A673 (cell line): ENCODE measurements at regions not wholly inside any gene's neighbourhood (a gene's known extent, or its start where the extent isn't known, plus 50 kb on each side); places are given as distances from the start of the nearest gene placed in this dataset.

ENCODE experiments used
- CTCF ChIP-seq: fragments of 300-800, 200-600 bp; sonication (generic); conservative IDR thresholded peaks from 2 replicates; pipeline ENCODE4 v1.5.1; 2017; ENCODE audit warnings: low read depth, mild to moderate bottlenecking, antibody characterized with exemption, low read length, moderate library complexity, mixed read lengths
- EZH2 ChIP-seq: fragments of 200-600 bp; sonication (generic); IDR thresholded peaks from 2 replicates; pipeline ENCODE4 v1.6.1; 2017; ENCODE audit warnings: borderline replicate concordance, low read depth, mild to moderate bottlenecking, mixed read lengths, antibody characterized with exemption, low read length; ENCODE audit not compliant: poor library complexity, severe bottlenecking

GRCh38 chr21:34216718-34217032 is 143.3 kb downstream of the MRPS6 start:
- no peak for TF ChIP-seq CTCF
- no peak for TF ChIP-seq EZH2
